ENCODE measurements at regions not wholly inside any gene's neighbourhood (a gene's known extent, or its start where the extent isn't known, plus 50 kb on each side); places are given as distances from the start of the nearest gene placed in this dataset.

DNA sequence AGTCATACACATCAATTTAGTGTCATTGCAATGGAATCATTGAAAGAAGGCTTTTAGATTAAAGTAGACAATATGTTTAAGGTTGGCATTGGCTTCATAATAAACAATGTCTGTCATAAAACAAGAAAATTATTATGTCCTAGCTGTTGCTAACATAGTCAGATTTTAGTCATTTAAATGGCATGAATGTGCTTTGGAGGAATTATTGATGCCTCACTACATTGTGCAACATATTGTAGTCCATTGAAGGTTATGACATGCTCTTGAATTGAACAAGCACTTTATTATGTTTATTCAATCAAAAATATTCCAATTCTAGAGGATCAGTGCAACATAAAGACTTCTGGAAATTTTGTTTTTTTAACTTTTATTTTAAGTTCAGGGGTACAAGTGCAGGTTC is 489.8 kb upstream of the AMOT start:
- Histone ChIP-seq H3K4me2 (no peak overlapping the region), H3K4me3 (no peak overlapping the region), H3F3A (replicated peaks; ENCODE audit: low read depth) (no peaks in the 10 kb centered on the region), H3K4me1 (ENCODE audit: insufficient read depth) (no peaks in the 10 kb centered on the region), H4K20me1 (replicated peaks; ENCODE audit: insufficient read depth) (no peaks in the 10 kb centered on the region), H2AFZ (no peak overlapping the region), H3K27ac (ENCODE audit: low read depth) (no peak overlapping the region), H3K9me2 (ENCODE audit: insufficient read depth) (no peaks in the 10 kb centered on the region), H3K79me2 (replicated peaks; ENCODE audit: insufficient read depth) (no peaks in the 10 kb centered on the region), H3K36me3 (ENCODE audit: insufficient read depth) (no peaks in the 10 kb centered on the region), H3K27me3 (ENCODE audit: insufficient read depth) (no peaks in the 10 kb centered on the region)
- ATAC-seq, result no peak
- no peaks in the 10 kb centered on the region for H3K4me1 Mint-ChIP-seq
- no peaks in the 10 kb centered on the region for H3K36me3 Mint-ChIP-seq (ENCODE audit: low read depth)
- H3K4me3 Mint-ChIP-seq, result no peak overlapping the region
- H3K9me3 Mint-ChIP-seq, result no peaks in the 10 kb centered on the region; the same call in 2 of the 3 replicates
- no peak for TF ChIP-seq JUNB (IDR thresholded peaks at IDR 0.05; ENCODE audit: unreplicated experiment)
- TF ChIP-seq, protein P1, sequence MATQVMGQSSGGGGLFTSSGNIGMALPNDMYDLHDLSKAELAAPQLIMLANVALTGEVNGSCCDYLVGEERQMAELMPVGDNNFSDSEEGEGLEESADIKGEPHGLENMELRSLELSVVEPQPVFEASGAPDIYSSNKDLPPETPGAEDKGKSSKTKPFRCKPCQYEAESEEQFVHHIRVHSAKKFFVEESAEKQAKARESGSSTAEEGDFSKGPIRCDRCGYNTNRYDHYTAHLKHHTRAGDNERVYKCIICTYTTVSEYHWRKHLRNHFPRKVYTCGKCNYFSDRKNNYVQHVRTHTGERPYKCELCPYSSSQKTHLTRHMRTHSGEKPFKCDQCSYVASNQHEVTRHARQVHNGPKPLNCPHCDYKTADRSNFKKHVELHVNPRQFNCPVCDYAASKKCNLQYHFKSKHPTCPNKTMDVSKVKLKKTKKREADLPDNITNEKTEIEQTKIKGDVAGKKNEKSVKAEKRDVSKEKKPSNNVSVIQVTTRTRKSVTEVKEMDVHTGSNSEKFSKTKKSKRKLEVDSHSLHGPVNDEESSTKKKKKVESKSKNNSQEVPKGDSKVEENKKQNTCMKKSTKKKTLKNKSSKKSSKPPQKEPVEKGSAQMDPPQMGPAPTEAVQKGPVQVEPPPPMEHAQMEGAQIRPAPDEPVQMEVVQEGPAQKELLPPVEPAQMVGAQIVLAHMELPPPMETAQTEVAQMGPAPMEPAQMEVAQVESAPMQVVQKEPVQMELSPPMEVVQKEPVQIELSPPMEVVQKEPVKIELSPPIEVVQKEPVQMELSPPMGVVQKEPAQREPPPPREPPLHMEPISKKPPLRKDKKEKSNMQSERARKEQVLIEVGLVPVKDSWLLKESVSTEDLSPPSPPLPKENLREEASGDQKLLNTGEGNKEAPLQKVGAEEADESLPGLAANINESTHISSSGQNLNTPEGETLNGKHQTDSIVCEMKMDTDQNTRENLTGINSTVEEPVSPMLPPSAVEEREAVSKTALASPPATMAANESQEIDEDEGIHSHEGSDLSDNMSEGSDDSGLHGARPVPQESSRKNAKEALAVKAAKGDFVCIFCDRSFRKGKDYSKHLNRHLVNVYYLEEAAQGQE (IDR thresholded peaks at IDR 0.05; ENCODE audit: unreplicated experiment), result no peak
- no peak for TF ChIP-seq EZH2phosphoT487 (IDR thresholded peaks at IDR 0.05; ENCODE audit: unreplicated experiment)
- TF ChIP-seq EZH2 (IDR thresholded peaks at IDR 0.05; ENCODE audit: low read depth, unreplicated experiment), result no peak
- TF ChIP-seq ZNF114 (CRISPR knock-in tag; IDR thresholded peaks at IDR 0.05), result no peak
- TF ChIP-seq ZNF331 (CRISPR knock-in tag; IDR thresholded peaks at IDR 0.05; ENCODE audit: low read depth), result no peak
- no peak for TF ChIP-seq STAT1 (IDR thresholded peaks at IDR 0.05; ENCODE audit: unreplicated experiment)
- TF ChIP-seq NANOG (IDR thresholded peaks at IDR 0.05; ENCODE audit: borderline replicate concordance), result no peak
- TF ChIP-seq POLR2AphosphoS5 (IDR thresholded peaks at IDR 0.05; ENCODE audit: low read depth), result no peak
- TF ChIP-seq CREB1 (CRISPR knock-in tag; IDR thresholded peaks at IDR 0.05; ENCODE audit: low read depth), result no peak
- no peak for TF ChIP-seq CTCF (conservative IDR thresholded peaks at IDR 0.05; ENCODE audit: low read depth in 2 of 2)
- TF ChIP-seq, protein P2, sequence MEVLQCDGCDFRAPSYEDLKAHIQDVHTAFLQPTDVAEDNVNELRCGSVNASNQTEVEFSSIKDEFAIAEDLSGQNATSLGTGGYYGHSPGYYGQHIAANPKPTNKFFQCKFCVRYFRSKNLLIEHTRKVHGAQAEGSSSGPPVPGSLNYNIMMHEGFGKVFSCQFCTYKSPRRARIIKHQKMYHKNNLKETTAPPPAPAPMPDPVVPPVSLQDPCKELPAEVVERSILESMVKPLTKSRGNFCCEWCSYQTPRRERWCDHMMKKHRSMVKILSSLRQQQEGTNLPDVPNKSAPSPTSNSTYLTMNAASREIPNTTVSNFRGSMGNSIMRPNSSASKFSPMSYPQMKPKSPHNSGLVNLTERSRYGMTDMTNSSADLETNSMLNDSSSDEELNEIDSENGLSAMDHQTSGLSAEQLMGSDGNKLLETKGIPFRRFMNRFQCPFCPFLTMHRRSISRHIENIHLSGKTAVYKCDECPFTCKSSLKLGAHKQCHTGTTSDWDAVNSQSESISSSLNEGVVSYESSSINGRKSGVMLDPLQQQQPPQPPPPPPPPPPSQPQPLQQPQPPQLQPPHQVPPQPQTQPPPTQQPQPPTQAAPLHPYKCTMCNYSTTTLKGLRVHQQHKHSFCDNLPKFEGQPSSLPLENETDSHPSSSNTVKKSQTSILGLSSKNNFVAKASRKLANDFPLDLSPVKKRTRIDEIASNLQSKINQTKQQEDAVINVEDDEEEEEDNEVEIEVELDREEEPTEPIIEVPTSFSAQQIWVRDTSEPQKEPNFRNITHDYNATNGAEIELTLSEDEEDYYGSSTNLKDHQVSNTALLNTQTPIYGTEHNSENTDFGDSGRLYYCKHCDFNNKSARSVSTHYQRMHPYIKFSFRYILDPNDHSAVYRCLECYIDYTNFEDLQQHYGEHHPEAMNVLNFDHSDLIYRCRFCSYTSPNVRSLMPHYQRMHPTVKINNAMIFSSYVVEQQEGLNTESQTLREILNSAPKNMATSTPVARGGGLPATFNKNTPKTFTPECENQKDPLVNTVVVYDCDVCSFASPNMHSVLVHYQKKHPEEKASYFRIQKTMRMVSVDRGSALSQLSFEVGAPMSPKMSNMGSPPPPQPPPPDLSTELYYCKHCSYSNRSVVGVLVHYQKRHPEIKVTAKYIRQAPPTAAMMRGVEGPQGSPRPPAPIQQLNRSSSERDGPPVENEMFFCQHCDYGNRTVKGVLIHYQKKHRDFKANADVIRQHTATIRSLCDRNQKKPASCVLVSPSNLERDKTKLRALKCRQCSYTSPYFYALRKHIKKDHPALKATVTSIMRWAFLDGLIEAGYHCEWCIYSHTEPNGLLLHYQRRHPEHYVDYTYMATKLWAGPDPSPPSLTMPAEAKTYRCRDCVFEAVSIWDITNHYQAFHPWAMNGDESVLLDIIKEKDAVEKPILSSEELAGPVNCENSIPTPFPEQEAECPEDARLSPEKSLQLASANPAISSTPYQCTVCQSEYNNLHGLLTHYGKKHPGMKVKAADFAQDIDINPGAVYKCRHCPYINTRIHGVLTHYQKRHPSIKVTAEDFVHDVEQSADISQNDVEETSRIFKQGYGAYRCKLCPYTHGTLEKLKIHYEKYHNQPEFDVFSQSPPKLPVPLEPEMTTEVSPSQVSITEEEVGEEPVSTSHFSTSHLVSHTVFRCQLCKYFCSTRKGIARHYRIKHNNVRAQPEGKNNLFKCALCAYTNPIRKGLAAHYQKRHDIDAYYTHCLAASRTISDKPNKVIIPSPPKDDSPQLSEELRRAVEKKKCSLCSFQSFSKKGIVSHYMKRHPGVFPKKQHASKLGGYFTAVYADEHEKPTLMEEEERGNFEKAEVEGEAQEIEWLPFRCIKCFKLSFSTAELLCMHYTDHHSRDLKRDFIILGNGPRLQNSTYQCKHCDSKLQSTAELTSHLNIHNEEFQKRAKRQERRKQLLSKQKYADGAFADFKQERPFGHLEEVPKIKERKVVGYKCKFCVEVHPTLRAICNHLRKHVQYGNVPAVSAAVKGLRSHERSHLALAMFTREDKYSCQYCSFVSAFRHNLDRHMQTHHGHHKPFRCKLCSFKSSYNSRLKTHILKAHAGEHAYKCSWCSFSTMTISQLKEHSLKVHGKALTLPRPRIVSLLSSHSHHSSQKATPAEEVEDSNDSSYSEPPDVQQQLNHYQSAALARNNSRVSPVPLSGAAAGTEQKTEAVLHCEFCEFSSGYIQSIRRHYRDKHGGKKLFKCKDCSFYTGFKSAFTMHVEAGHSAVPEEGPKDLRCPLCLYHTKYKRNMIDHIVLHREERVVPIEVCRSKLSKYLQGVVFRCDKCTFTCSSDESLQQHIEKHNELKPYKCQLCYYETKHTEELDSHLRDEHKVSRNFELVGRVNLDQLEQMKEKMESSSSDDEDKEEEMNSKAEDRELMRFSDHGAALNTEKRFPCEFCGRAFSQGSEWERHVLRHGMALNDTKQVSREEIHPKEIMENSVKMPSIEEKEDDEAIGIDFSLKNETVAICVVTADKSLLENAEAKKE (CRISPR knock-in tag; IDR thresholded peaks at IDR 0.05), result no peak
- TF ChIP-seq, protein P3, sequence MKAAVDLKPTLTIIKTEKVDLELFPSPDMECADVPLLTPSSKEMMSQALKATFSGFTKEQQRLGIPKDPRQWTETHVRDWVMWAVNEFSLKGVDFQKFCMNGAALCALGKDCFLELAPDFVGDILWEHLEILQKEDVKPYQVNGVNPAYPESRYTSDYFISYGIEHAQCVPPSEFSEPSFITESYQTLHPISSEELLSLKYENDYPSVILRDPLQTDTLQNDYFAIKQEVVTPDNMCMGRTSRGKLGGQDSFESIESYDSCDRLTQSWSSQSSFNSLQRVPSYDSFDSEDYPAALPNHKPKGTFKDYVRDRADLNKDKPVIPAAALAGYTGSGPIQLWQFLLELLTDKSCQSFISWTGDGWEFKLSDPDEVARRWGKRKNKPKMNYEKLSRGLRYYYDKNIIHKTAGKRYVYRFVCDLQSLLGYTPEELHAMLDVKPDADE (IDR thresholded peaks at IDR 0.05), result no peak
- DNase-seq (ENCODE audit: low spot score), result no peak
- H3K27me3 Mint-ChIP-seq (ENCODE audit: insufficient read depth, low read depth, poor library complexity), result peaks cover 3% of the 10 kb centered on the region
- H3K27ac Mint-ChIP-seq, result no peak overlapping the region

All from GM23338 (cell line).